ENCODE measurements at regions not wholly inside any gene's neighbourhood (a gene's known extent, or its start where the extent isn't known, plus 50 kb on each side); places are given as distances from the start of the nearest gene placed in this dataset.
"Not testable (repeated sequence)": the region's sequence is repeated elsewhere in the genome, so short reads cannot be mapped to it uniquely, and the experiment has no call there.

DNA sequence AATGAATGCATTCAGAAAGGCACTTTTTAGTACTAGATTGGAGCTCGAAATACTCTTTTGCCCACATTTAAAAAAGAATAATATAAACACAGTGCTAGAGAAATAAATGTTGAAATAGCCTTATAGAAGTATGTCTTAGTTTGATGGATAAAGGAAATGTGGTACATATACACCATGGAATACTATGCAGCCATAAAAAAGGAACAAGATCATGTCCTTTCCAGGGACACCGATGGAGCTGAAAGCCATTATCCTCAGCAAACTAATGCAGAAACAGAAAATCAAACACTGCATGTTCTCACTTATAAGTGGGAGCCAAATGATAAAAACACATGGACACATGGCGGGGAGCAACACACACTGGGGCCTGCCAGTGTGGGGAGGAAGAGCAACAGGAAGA lies 135.0 kb downstream of the HNMT start:
- H2BK120ac ChIP-seq (ENCODE audit: low read depth, low read length); H3K9me3 ChIP-seq (ENCODE audit: control insufficient read depth, low read length); H2AFZ ChIP-seq (ENCODE audit: low read depth, low read length); H3K4me1 ChIP-seq (ENCODE audit: control insufficient read depth, insufficient read depth, low read depth, low read length); H3K27me3 ChIP-seq (ENCODE audit: control insufficient read depth in 1 of 2, insufficient read depth in 1 of 2, low read length in 2 of 2); H4K91ac ChIP-seq (ENCODE audit: low read length); H3K79me1 ChIP-seq (replicated peaks; ENCODE audit: low read length, poor library complexity, severe bottlenecking); H3K18ac ChIP-seq (ENCODE audit: low read depth in 1 of 2, low read length in 2 of 2); DNase-seq; H3K4ac ChIP-seq (ENCODE audit: low read depth in 1 of 2, low read length in 2 of 2); H3K36me3 ChIP-seq (ENCODE audit: control insufficient read depth in 1 of 2, insufficient read depth in 2 of 2, low read depth in 1 of 2, low read length in 2 of 2); H3K23ac ChIP-seq (ENCODE audit: low read length in 2 of 2); H2BK5ac ChIP-seq (ENCODE audit: low read depth, low read length, poor library complexity, severe bottlenecking); H3K4me2 ChIP-seq (ENCODE audit: low read length, poor library complexity, severe bottlenecking); H3K14ac ChIP-seq (ENCODE audit: low read length in 2 of 2); H3K9ac ChIP-seq (ENCODE audit: low read length); H2BK15ac ChIP-seq (ENCODE audit: low read depth, poor library complexity, severe bottlenecking); H3K4me3 ChIP-seq (ENCODE audit: insufficient read depth in 1 of 2, low read depth in 1 of 2, low read length in 2 of 2); H2AK5ac ChIP-seq (ENCODE audit: low read length, severe bottlenecking); H4K8ac ChIP-seq (ENCODE audit: low read length); H2BK12ac ChIP-seq (ENCODE audit: low read length in 2 of 2); H3K27ac ChIP-seq (ENCODE audit: low read length, poor library complexity, severe bottlenecking): not testable (repeated sequence)
- 98% methylated on average over 2 of the region's 3 CpGs for WGBS

DNA sequence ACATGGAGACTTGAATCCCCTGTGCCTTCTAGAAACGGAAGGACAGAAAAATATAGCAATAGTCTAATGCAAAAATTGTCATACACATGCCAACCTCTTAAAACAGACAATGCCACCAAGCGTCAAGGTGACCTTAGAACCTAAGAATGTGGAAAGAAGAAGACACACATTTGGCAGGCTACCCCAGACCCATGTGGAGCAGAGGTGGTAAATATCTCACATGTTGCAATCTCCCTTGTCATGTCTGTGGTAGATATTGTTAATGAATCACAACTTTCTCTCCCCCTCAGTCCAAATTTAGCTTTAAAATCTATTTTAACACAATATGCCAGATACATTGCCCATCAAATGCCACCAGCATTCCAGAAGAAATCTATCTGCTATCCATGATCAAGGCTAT lies 137.4 kb downstream of the HNMT start:
- Histone ChIP-seq H3K79me1 (replicated peaks; ENCODE audit: low read length, poor library complexity, severe bottlenecking) (no peaks in the 10 kb centered on the region), H3K18ac (ENCODE audit: low read depth in 1 of 2, low read length in 2 of 2) (no peak overlapping the region), H2BK15ac (ENCODE audit: low read depth, poor library complexity, severe bottlenecking) (no peak overlapping the region), H3K9ac (ENCODE audit: low read length) (no peak overlapping the region), H2BK12ac (ENCODE audit: low read length in 2 of 2) (no peak overlapping the region), H3K4me3 (ENCODE audit: insufficient read depth in 1 of 2, low read depth in 1 of 2, low read length in 2 of 2) (no peak overlapping the region), H3K14ac (ENCODE audit: low read length in 2 of 2) (no peak overlapping the region), H3K4me2 (ENCODE audit: low read length, poor library complexity, severe bottlenecking) (no peak overlapping the region), H2AK5ac (ENCODE audit: low read length, severe bottlenecking) (no peak overlapping the region), H3K9me3 (ENCODE audit: control insufficient read depth, low read length) (no peaks in the 10 kb centered on the region), H4K8ac (ENCODE audit: low read length) (no peak overlapping the region), H3K27ac (ENCODE audit: low read length, poor library complexity, severe bottlenecking) (no peak overlapping the region), H3K23ac (ENCODE audit: low read length in 2 of 2) (no peak overlapping the region), H2AFZ (ENCODE audit: low read depth, low read length) (no peak overlapping the region), H2BK5ac (ENCODE audit: low read depth, low read length, poor library complexity, severe bottlenecking) (no peak overlapping the region), H3K36me3 (ENCODE audit: control insufficient read depth in 1 of 2, insufficient read depth in 2 of 2, low read depth in 1 of 2, low read length in 2 of 2) (no peaks in the 10 kb centered on the region), H4K91ac (ENCODE audit: low read length) (no peak overlapping the region), H3K27me3 (ENCODE audit: control insufficient read depth in 1 of 2, insufficient read depth in 1 of 2, low read length in 2 of 2) (no peaks in the 10 kb centered on the region), H3K4ac (ENCODE audit: low read depth in 1 of 2, low read length in 2 of 2) (no peak overlapping the region), H3K4me1 (ENCODE audit: control insufficient read depth, insufficient read depth, low read depth, low read length) (no peaks in the 10 kb centered on the region), H2BK120ac (ENCODE audit: low read depth, low read length) (no peak overlapping the region)
- no peak for DNase-seq
- 100% methylated on average over 1 of the region's 2 CpGs for WGBS

DNA sequence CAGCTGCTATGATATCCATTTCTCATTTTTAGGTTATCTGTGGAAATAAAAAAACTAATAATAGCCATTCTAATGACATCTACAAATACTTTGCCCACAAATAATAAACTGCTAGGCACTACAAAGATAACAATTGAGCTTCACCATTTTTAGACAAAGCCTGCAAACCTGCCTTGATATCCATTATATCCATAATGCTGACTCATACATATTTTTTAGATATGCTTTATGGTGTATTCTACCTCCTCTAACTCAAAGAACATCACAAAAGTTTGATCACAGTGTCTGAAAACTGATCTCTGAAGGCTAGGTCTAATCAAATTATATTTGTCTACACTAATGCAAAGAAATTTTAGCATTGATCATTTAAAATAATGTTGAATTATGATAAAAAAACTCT lies 138.4 kb downstream of the HNMT start:
- Histone ChIP-seq H3K36me3 (ENCODE audit: control insufficient read depth in 1 of 2, insufficient read depth in 2 of 2, low read depth in 1 of 2, low read length in 2 of 2) (no peaks in the 10 kb centered on the region), H3K4ac (ENCODE audit: low read depth in 1 of 2, low read length in 2 of 2) (no peak overlapping the region), H3K79me1 (replicated peaks; ENCODE audit: low read length, poor library complexity, severe bottlenecking) (no peaks in the 10 kb centered on the region), H2BK15ac (ENCODE audit: low read depth, poor library complexity, severe bottlenecking) (no peak overlapping the region), H2AK5ac (ENCODE audit: low read length, severe bottlenecking) (no peak overlapping the region), H3K27me3 (ENCODE audit: control insufficient read depth in 1 of 2, insufficient read depth in 1 of 2, low read length in 2 of 2) (no peaks in the 10 kb centered on the region), H3K27ac (ENCODE audit: low read length, poor library complexity, severe bottlenecking) (no peak overlapping the region), H3K4me1 (ENCODE audit: control insufficient read depth, insufficient read depth, low read depth, low read length) (no peaks in the 10 kb centered on the region), H3K9ac (ENCODE audit: low read length) (no peak overlapping the region), H4K8ac (ENCODE audit: low read length) (no peak overlapping the region), H2BK12ac (ENCODE audit: low read length in 2 of 2) (no peak overlapping the region), H3K4me3 (ENCODE audit: insufficient read depth in 1 of 2, low read depth in 1 of 2, low read length in 2 of 2) (no peak overlapping the region), H3K23ac (ENCODE audit: low read length in 2 of 2) (no peak overlapping the region), H2BK120ac (ENCODE audit: low read depth, low read length) (no peak overlapping the region), H2AFZ (ENCODE audit: low read depth, low read length) (no peak overlapping the region), H2BK5ac (ENCODE audit: low read depth, low read length, poor library complexity, severe bottlenecking) (no peak overlapping the region), H3K9me3 (ENCODE audit: control insufficient read depth, low read length) (no peaks in the 10 kb centered on the region), H3K14ac (ENCODE audit: low read length in 2 of 2) (no peak overlapping the region), H4K91ac (ENCODE audit: low read length) (no peak overlapping the region), H3K18ac (ENCODE audit: low read depth in 1 of 2, low read length in 2 of 2) (no peak overlapping the region), H3K4me2 (ENCODE audit: low read length, poor library complexity, severe bottlenecking) (no peak overlapping the region)
- no peak for DNase-seq

DNA sequence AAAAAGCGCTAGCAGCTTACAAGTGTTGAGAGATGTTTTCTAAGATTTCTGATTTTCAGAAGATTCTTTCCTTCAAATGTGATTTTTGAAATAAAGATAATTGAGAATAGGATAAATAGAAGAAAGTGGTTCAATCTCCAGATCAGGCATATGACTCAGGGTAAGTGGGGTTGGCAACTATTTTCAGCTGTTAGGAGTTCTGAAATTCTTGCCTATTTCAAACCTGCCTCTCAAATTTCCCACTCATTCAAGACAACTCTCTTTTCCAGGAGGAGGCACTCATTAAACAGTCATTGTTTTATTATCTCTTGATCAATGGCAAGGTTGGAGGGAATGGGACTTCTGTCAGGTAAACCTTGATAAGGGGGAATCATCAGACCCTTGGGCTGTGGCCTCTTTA lies 138.9 kb downstream of the HNMT start:
- H3K4me1 ChIP-seq (ENCODE audit: control insufficient read depth, insufficient read depth, low read depth, low read length) = no peaks in the 10 kb centered on the region
- no peak overlapping the region for H3K4me2 ChIP-seq (ENCODE audit: low read length, poor library complexity, severe bottlenecking)
- no peak overlapping the region for H3K18ac ChIP-seq (ENCODE audit: low read depth in 1 of 2, low read length in 2 of 2)
- no peak overlapping the region for H2AK5ac ChIP-seq (ENCODE audit: low read length, severe bottlenecking)
- H2BK120ac ChIP-seq (ENCODE audit: low read depth, low read length) = no peak overlapping the region
- H3K36me3 ChIP-seq (ENCODE audit: control insufficient read depth in 1 of 2, insufficient read depth in 2 of 2, low read depth in 1 of 2, low read length in 2 of 2) = no peaks in the 10 kb centered on the region
- no peak overlapping the region for H3K4ac ChIP-seq (ENCODE audit: low read depth in 1 of 2, low read length in 2 of 2)
- no peak overlapping the region for H3K9ac ChIP-seq (ENCODE audit: low read length)
- no peak overlapping the region for H4K91ac ChIP-seq (ENCODE audit: low read length)
- no peak overlapping the region for H2AFZ ChIP-seq (ENCODE audit: low read depth, low read length)
- no peaks in the 10 kb centered on the region for H3K27me3 ChIP-seq (ENCODE audit: control insufficient read depth in 1 of 2, insufficient read depth in 1 of 2, low read length in 2 of 2)
- H3K9me3 ChIP-seq (ENCODE audit: control insufficient read depth, low read length) = no peaks in the 10 kb centered on the region
- H3K27ac ChIP-seq (ENCODE audit: low read length, poor library complexity, severe bottlenecking) = no peak overlapping the region
- no peak for DNase-seq
- no CpG with 5 or more reads among the region's 1 CpG for WGBS
- no peak overlapping the region for H3K4me3 ChIP-seq (ENCODE audit: insufficient read depth in 1 of 2, low read depth in 1 of 2, low read length in 2 of 2)
- H3K14ac ChIP-seq (ENCODE audit: low read length in 2 of 2) = no peak overlapping the region
- no peak overlapping the region for H3K23ac ChIP-seq (ENCODE audit: low read length in 2 of 2)
- no peaks in the 10 kb centered on the region for H3K79me1 ChIP-seq (replicated peaks; ENCODE audit: low read length, poor library complexity, severe bottlenecking)
- no peak overlapping the region for H2BK12ac ChIP-seq (ENCODE audit: low read length in 2 of 2)
- H2BK5ac ChIP-seq (ENCODE audit: low read depth, low read length, poor library complexity, severe bottlenecking) = no peak overlapping the region
- no peak overlapping the region for H4K8ac ChIP-seq (ENCODE audit: low read length)
- no peak overlapping the region for H2BK15ac ChIP-seq (ENCODE audit: low read depth, poor library complexity, severe bottlenecking)

Data from mesenchymal stem cell (in vitro differentiated cells and primary cell).